Stimulated activated CD8-positive, alpha-beta memory T cell treated with anti-CD3 and anti-CD28 coated beads, Interleukin-12 subunit alpha, Interleukin-12 subunit beta, amount 100 ng/mL, for 24 hours (primary cell): ENCODE measurements at regions not wholly inside any gene's neighbourhood (a gene's known extent, or its start where the extent isn't known, plus 50 kb on each side); places are given as distances from the start of the nearest gene placed in this dataset.

Experiments used
- DNase-seq: peaks from one replicate; pipeline ENCODE4 v3.0.0-alpha.2; 2020; ENCODE audit errors: extremely low read depth

DNA sequence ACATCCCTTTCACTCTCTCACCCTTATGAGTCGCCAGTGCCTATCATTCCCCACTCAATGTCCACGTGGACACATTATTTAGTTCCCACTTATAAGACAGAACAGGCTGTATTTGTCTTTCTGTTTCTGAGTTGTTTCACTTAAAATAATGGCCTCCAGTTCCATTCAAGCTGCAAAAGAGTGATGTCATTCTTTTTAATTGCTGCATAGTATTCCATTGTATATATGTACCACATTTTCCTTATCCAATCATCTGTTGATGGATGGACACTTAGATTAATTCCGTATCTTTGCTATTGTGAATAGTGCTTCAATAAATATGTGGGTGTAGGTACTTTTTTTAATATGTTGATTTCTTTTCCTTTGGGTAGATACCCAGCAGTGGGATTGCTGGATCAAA, 79.1 kb downstream of the ZNF365 start:
- no peak for DNase-seq

DNA sequence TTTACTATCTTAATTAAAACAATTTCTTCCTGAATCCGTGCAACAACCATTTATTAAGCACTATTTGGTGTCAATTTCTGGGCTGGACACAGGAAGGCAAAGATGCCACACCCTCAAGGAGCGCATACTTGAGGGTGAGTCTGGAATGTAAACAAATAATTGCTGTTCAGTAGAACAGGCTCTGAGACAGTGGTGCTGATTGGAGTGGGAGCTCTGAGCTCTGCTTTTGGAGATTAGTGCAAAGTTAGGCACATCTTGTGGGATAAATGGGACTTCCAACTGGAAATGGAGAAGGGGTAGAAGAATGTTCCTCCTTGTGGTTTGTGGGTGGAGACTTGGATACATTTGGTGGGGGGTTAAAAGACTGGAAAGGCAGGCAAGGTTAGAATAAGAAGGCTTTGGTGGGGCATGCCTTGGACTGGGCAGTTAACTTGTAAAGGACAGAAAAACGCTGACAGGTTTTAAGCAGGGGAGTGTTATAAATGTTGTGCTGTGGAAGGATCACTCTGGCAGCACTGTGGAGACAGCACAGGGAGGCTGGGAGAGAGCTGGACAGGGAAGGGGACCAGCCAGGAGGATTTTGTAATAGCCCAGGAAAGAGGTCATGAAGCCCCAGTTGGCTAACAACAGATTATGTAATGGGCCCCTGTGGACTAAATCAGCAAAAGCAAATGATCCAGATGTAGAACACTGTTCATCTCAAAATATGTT, 80.7 kb downstream of the ZNF365 start:
- DNase-seq, result no peak

DNA sequence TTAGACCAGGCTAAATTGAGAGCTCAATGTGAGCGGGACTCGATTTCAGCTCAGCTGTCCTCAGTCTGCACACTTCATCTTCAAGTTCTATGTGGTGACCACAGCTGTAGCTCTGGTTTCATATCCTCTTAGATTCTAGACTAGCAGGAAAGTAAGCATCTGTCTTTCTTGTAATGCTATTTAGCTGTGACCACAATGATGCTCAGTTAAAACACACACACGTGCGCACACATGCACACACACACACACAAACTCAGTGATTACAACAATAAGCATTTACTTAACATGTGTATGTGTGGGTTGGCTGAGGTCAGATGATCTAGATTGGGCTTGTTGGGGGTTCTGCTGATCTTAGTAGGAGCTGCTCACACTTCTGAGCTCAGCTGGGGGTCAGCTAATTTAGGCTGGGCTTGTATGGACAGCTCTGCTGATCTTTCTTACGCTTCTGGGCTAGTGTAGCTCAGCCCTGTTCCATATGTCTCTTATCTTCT, 82.5 kb downstream of the ZNF365 start:
- no peak for DNase-seq

DNA sequence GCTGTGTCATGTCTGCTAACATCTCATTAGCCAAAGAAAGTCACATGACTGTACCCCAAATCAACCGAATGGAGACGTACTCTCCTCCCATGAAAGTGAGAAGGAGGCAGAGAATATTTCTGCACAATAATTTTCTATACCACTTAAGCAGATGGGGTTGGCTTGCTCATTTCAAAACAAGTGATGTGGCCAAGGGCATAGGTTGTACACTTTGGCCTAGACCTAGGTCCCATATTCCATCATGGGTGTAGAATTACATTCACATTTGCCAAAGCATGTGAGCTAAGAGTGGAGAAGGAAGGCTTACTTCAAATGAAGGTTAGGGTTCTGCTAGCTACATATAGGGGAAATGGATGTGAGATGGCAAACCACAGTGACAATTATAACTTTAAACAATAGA, 83.0 kb downstream of the ZNF365 start:
- DNase-seq, result no peak

DNA sequence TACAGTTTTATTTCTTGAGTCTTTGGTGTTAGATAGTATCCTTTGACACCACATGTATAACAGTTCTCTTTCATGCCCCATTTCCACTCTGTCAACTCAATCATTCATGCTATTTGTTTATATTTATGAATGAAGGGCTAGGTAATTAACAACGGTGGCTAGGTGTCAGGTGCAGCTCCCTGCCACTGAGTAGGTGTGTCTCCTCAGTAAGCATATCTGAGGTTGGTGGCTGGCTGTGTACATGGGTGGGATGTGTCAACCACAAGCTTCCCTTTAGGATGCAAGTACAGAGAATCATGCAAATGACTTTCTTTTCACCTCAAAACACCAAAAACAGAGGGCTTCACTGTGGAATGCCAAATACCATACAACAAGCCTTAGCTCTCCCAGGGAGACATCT, 83.4 kb downstream of the ZNF365 start:
- no peak for DNase-seq

DNA sequence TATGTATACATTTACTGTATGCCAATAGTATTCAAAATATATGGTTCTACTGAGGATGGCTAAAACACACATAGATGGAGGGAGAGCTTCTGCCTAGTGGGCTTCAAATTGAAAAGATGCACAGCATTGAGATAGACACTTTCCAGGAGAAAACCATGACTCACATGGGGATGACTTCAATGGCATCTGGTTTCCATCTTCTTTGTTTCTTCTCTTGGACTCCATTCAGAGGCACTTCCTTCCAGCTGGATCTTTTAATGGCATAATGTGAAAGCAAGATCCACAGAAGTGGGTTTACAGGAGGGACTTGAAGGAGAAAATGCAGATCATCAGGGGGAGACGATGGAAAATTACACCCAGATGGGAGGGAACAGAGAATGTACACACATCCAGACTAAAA, 84.9 kb downstream of the ZNF365 start:
- DNase-seq, result no peak

GRCh38 chr10:62459500-62459899, 85.3 kb downstream of the ZNF365 start:
- no peak for DNase-seq

DNA sequence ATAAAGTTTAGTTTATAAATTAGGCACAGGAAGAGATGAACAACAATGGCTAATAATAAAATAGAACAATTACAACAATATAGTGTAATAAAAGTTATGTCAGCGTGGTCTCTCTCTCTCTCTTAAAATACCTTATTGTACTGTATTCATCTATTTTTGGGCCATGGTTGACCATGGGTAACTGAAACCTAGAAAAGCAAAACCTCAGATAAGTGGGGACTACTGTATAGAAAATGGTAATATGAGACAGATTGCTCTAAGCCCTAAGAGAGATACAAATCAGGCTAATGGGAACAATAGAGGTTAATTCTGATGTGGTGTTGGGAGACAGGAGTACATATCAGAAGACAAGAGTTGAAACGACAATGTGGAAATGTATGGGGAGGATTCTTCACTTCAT, 86.2 kb downstream of the ZNF365 start:
- no peak for DNase-seq

GRCh38 chr10:62461120-62461519, 87.0 kb downstream of the ZNF365 start:
- no peak for DNase-seq

DNA sequence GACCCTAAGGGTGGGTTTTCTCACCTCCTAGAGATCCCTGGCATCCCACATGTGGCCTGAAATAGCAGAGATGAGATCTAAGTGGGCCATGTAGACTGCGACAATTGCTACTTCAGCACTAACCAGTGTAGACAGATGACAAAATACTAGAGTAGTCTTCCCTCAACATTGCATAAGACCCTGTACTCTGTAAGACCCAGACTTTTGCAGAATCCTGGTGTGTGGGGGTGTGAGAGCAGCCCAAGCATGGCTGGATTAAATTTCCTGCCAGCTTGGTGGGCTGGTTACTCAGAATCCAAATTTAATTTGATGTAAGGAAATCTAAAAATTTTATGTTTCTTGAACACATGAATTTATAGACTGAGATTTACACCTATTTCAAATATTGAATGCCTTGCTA, 88.3 kb downstream of the ZNF365 start:
- DNase-seq, result no peak

- no peak for DNase-seq
These were observed 89.2 kb downstream of the ZNF365 start for GRCh38 chr10:62463364-62463763.

DNA sequence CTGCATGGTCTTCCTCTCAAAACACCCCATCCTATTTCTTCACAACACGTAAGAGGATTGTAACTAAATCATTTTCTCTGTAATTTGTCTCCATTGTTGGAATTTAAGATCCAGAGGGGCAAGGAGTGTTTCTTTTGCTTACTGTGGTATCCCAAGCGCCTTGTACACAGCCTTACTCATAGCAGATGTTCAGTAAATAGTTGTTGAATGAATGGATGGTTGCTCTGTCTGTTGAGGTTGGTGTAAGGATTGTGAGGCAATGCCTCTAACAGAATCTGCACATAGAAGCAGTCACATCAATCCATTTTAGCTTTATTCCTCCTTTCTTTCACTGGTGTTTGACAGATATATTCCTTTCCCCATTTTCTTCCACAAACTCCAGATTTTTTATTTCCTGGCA, 90.1 kb downstream of the ZNF365 start:
- DNase-seq, result no peak

DNA sequence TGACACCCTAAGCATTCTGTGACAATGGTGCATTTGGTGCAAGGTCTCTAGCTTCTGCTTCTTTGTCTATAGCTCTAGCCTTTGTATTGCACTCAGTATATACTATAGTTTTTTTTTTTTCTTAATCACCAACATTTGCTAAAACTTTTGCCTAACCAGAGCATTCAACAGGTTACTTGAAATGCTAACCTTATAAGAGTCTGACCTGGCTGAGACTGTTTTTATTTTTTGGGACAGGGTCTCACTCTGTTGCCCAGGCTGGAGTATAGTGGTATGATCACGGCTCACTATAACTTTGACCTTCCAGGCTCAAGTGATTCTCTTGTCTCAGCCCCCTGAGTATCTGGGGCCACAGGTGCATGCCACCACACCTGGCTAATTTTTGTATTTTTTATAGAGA, 92.4 kb downstream of the ZNF365 start:
- DNase-seq, result no peak

DNA sequence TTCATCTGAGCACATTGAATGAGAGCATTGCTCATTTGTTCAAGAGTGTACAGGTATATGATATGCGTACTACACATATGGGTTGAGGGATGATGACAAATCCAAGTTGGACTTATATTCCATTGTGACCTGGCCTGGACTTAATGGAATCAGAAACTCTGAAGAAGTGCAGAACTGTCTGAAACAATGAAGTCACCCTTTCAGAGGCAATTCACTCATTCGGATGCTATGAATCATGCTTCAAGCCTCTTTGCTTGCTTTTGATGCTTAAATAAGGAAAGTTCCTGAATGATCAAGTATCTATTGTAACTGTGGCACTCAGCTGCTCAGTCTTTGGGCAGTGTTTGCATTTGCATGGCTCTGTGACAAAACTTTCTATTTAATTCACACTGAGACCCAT, 93.4 kb downstream of the ZNF365 start:
- DNase-seq, result no peak

GRCh38 chr10:62471711-62472110, 97.5 kb downstream of the ZNF365 start:
- no peak for DNase-seq

DNA sequence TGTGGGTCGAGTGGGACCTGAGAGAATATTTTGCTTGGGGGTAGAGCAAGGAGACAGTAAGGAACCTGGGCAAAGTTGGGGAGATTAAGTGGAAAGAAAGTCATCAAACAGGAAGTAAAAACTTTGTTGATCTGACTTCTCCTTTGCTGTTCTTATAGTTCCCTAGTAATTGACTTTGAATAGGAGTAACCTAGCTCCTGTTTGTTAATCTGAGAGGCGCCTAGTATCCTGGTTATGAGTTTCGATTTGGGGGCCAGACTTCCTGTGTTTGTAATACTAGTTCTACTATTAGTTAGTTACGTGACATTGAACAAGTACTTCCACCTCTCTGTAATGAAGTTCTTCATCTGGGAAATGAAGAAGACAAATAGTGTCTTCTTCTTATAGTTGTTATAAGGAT, 99.1 kb downstream of the ZNF365 start:
- DNase-seq, result no peak

DNA sequence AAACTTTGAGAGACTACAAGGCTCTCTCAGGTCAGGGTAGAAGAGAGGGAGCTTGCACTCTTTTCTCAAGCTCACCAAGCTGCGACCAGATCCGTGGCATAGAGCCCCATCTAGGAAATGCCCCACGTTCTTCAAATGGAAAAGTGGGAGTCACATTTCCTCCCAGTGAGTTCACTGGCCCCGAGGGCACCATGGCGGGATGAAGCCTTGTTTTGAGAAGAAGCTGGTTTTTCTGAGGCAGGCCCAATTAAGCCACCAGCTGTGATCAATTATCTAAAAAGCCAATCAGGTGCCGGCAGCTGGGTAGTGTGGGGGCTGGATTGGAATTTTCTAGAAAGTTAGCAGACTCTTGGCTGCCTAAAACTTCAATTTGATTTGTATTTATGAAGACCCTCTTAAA, 101.4 kb downstream of the ZNF365 start:
- DNase-seq, result no peak

DNA sequence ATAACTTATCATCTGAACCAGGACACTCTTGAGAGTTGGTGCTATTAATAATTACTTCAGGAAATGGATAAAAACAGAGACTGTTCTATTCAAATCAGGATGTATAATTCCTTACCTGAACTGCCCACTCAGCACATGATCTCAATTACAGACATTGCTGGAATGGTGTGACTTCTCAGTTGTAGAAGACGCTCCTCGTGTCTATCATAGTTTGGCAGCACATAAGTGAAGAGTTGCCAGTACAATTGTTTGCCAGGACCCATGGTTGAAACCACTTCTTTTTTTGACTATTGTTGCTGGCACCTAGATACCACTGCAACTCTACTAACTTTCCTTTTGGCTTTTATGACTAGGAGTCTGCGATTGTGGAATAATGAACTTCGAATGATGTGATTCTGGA, 105.4 kb downstream of the ZNF365 start:
- no peak for DNase-seq

- DNase-seq, result no peak
These were observed 106.0 kb downstream of the ZNF365 start for GRCh38 chr10:62480196-62480595.

DNA sequence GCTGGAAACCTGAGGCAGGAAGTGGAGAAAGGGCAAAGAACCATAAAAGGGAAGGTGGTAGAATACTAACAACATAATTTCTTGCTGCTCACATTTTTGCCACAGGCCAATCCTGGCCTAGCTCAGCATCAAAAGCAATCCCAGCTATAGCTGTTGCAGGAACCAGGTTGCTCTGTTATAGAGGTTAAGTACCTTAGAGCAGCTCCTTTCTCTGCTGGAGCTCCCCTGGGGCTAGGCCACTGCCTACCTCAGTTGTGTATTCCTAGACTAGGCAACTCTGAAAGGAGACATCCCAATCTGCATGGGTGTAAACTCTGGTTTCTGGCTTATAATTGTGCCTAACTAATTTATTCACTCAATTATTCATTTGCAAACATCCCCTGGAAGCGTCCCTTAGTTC, 108.4 kb downstream of the ZNF365 start:
- DNase-seq, result no peak

DNA sequence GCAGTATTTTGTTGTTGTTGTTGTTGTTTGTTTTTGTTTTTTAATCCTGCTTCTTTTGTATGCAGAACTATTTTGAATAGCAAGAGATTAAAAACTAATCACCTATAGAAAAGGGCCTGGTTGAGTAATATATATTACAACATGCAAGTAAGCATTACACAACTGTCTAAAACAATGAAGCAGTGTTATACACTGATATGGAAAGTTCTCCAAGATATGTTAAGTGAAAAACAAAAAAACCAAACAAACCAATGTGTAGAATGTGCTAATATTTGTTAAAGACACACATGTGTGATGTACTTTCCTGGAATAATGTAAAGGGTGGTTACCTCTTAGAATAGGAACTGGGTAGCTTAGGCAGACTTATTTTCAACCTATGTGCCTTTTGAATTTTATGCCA, 117.4 kb downstream of the ZNF365 start:
- DNase-seq, result no peak

DNA sequence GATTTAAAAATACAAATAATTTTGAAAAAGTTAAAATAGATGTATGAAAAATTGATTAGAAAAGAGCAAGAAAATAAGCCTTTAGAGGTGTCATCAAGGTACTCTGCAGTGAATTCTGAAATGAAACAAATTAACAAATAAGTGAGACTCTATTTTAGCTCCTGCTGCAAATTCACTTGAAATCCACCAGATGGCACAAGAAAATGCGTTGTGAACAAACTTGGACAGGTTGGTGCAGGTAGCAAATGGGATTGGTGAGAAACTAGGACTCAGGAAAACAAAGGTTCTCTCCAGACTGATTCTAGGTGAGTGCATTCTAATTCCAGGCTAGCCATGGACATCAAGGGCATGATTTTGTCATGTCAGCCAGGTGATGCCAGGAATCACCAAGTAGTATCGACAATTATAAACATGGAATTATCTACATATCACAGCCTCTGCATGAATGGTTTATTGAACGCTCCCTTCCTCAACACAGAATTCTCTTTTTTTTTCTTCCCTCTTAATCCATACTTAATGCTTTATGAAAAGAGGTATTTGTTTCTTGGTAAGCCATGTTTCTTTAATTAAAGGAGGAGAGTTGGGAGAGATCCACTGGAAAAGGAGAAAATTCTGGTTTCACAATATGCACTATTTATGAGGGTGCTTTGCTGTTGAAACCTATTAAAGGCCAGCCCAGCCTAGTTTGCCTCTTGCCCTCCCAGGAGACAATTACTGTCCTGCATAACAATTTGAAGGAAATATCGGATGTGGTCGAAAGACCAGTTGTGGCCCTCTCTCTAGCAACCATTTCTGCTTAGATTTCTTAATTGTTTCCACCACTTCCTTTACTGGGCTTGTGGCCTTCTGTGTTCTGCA, 118.1 kb downstream of the ZNF365 start:
- DNase-seq, result no peak

GRCh38 chr10:62492870-62493180, 118.7 kb downstream of the ZNF365 start:
- DNase-seq, result no peak
